GM12878 (cell line): ENCODE measurements at regions not wholly inside any gene's neighbourhood (a gene's known extent, or its start where the extent isn't known, plus 50 kb on each side); places are given as distances from the start of the nearest gene placed in this dataset.

Experiments used
- ATAC-seq: fragments of 200-7000 bp; cut with Tn5 transposase; 3 replicates; pipeline ENCODE4 v1.9.1; 2020; ENCODE audit warnings: mild to moderate bottlenecking, moderate library complexity
- BruUV-seq: library from RNA; stranded (reverse); fragments of 400-500 nt; replicated peaks from 2 replicates; lab custom pipeline; 2021; lab: Mats Ljungman, UMichigan
- CTCF ChIA-PET: fragments of 300-600 bp; sonication (Branson Sonifier 250); formaldehyde crosslinking; extraction: SDS; loops from one replicate; lab custom pipeline; 2021; ENCODE audit warnings: inconsistent platforms; lab: Yijun Ruan, JAX
- POLR2A ChIA-PET: fragments of 350-600 bp; formaldehyde crosslinking; extraction: SDS; loops from one replicate; lab custom pipeline; 2021; ENCODE audit warnings: inconsistent platforms; lab: Charles Lee
- RAD21 ChIA-PET: fragments of 300-600 bp; sonication (Branson Sonifier 250); formaldehyde crosslinking; loops from one replicate; lab custom pipeline; 2023; ENCODE audit warnings: antibody characterized with exemption; ENCODE audit not compliant: unreplicated experiment; lab: Charles Lee
- SMC1A ChIA-PET: fragments of 300-600 bp; sonication (Branson Sonifier 250); formaldehyde crosslinking; loops from one replicate; lab custom pipeline; 2023; ENCODE audit not compliant: unreplicated experiment, uncharacterized antibody; lab: Charles Lee
- DNase-seq: peaks from one replicate; pipeline ENCODE4 v3.0.0-alpha.2; 2011; ENCODE audit warnings: low read depth, low spot score
- FAIRE-seq: peaks from 3 replicates; lab custom pipeline; 2011; peaks lifted over from hg19 to GRCh38; lab: Jason Lieb, UNC
- H2AFZ ChIP-seq: 2 replicates; pipeline ENCODE4 v1.6.0; 2011; ENCODE audit warnings: low read depth, low read length, control low read depth; ENCODE audit not compliant: control insufficient read depth
- H3K27ac ChIP-seq: 2 replicates; pipeline ENCODE4 v1.5.1; 2011; ENCODE audit warnings: control low read depth; ENCODE audit not compliant: control insufficient read depth, insufficient read depth
- H3K27me3 ChIP-seq, 2 experiments: replicated peaks in 1 of 2; 2 replicates each; pipeline versions ENCODE4 v1.6.0 to v1.6.1; 2011; ENCODE audit warnings: low read length in 1 of 2; ENCODE audit not compliant: control insufficient read depth in 2 of 2, insufficient read depth in 2 of 2
- H3K36me3 ChIP-seq, 2 experiments: 2 replicates each; pipeline ENCODE4 v1.5.1; 2011; ENCODE audit warnings: low read length in 1 of 2; ENCODE audit not compliant: control insufficient read depth in 2 of 2, insufficient read depth in 2 of 2
- H3K4me1 ChIP-seq: 2 replicates; pipeline ENCODE4 v1.6.1; 2011; ENCODE audit warnings: mild to moderate bottlenecking, low read length, moderate library complexity, mixed read lengths; ENCODE audit not compliant: control insufficient read depth, insufficient read depth
- H3K4me2 ChIP-seq: 2 replicates; pipeline ENCODE4 v1.6.0; 2011; ENCODE audit warnings: control low read depth; ENCODE audit not compliant: control insufficient read depth, insufficient read depth
- H3K4me3 ChIP-seq: fragments of 200-600 bp; sonication (generic); 2 replicates; pipeline ENCODE4 v1.5.1; 2016
- H3K79me2 ChIP-seq: 2 replicates; pipeline ENCODE4 v1.6.0; 2011; ENCODE audit warnings: low read length; ENCODE audit not compliant: control insufficient read depth, insufficient read depth
- H3K9ac ChIP-seq: 2 replicates; pipeline ENCODE4 v1.8.0; 2011; ENCODE audit warnings: low read length, control low read depth, mixed read lengths; ENCODE audit not compliant: control insufficient read depth, insufficient read depth
- H3K9me3 ChIP-seq: replicated peaks from 3 replicates; pipeline ENCODE4 v1.5.1; 2011; ENCODE audit warnings: mild to moderate bottlenecking, low read length; ENCODE audit not compliant: control insufficient read depth, insufficient read depth
- H4K20me1 ChIP-seq: 2 replicates; pipeline ENCODE4 v1.6.0; 2011; ENCODE audit not compliant: control insufficient read depth, insufficient read depth
- CREB1 ChIP-seq: IDR thresholded peaks from 2 replicates; pipeline ENCODE4 v1.6.1; 2012; ENCODE audit warnings: low read depth, mild to moderate bottlenecking, inconsistent platforms
- ETV6 ChIP-seq, 2 experiments: fragments of 450-650 bp in 1 of 2; IDR thresholded peaks in 1 of 2; conservative IDR thresholded peaks in 1 of 2; 2 replicates each; pipeline ENCODE4 v1.6.1; 2014; ENCODE audit warnings: antibody characterized with exemption in 1 of 2, borderline replicate concordance in 1 of 2, low read depth in 1 of 2, mild to moderate bottlenecking in 1 of 2, moderate library complexity in 1 of 2
- IKZF2 ChIP-seq, 2 experiments: fragments of 450-650 bp; IDR thresholded peaks; 2 replicates each; pipeline ENCODE4 v1.6.1; 2017; ENCODE audit warnings: mild to moderate bottlenecking in 2 of 2, moderate library complexity in 2 of 2
- MEF2B ChIP-seq: fragments of 450-650 bp; IDR thresholded peaks from 2 replicates; pipeline ENCODE4 v1.6.1; 2018; ENCODE audit warnings: mild to moderate bottlenecking, moderate library complexity; ENCODE audit not compliant: partially characterized antibody, poor library complexity, severe bottlenecking
- MXI1 ChIP-seq: fragments of 150-350 bp; IDR thresholded peaks from 2 replicates; pipeline ENCODE4 v1.6.1; 2011; ENCODE audit warnings: low read depth, mild to moderate bottlenecking, inconsistent platforms, low read length, improper control_type of control experiment
- NR2C2 ChIP-seq: IDR thresholded peaks from 2 replicates; pipeline ENCODE4 v1.6.1; 2011; ENCODE audit warnings: borderline replicate concordance, low read depth; ENCODE audit not compliant: control insufficient read depth, insufficient read length
- PAX5 ChIP-seq: IDR thresholded peaks from 2 replicates; pipeline ENCODE4 v1.6.1; 2011; ENCODE audit warnings: low read depth, low read length, borderline replicate concordance
- SMAD1 ChIP-seq: fragments of 450-650 bp; IDR thresholded peaks from 2 replicates; pipeline ENCODE4 v1.6.1; 2018; ENCODE audit warnings: mild to moderate bottlenecking, low read depth; ENCODE audit not compliant: partially characterized antibody
- SPI1 ChIP-seq: IDR thresholded peaks from 2 replicates; pipeline ENCODE4 v1.6.1; 2011; ENCODE audit warnings: low read depth, mild to moderate bottlenecking, low read length, moderate library complexity, borderline replicate concordance; ENCODE audit not compliant: insufficient read depth
- ZSCAN29 ChIP-seq: fragments of 450-650 bp; IDR thresholded peaks from 2 replicates; pipeline ENCODE4 v1.6.1; 2017; ENCODE audit warnings: mild to moderate bottlenecking, moderate library complexity
- WGBS: methylation state at CpG from one replicate; pipeline ENCODE4 v1.1.6; 2016; ENCODE audit warnings: low lambda C conversion rate; ENCODE audit not compliant: insufficient replicate concordance, insufficient coverage; ENCODE audit errors: missing lambda C conversion rate; 5-methylcytosine and 5-hydroxymethylcytosine counted together
- in situ Hi-C: fragments of 300-500 bp; cut with MboI; formaldehyde crosslinking; loops from 9 replicates; pipeline ENCODE4 v1.14.3; 2018; ENCODE audit warnings: mixed read lengths
- intact Hi-C: fragments of 100-400 bp; cut with micrococcal nuclease; formaldehyde crosslinking; loops from one replicate; pipeline ENCODE4 v1.14.2; 2022; ENCODE audit not compliant: unreplicated experiment
- TF ChIP-seq, protein P1 (sequence below): IDR thresholded peaks from 2 replicates; pipeline ENCODE4 v1.6.1; 2012; ENCODE audit warnings: mild to moderate bottlenecking, low read depth, low read length
- TF ChIP-seq, protein P2 (sequence below): IDR thresholded peaks from 2 replicates; pipeline ENCODE4 v1.6.1; 2011; ENCODE audit warnings: low read depth, mild to moderate bottlenecking, low read length, moderate library complexity, borderline replicate concordance; ENCODE audit errors: extremely low read depth
- TF ChIP-seq, protein P3 (sequence below): fragments of 450-650 bp; IDR thresholded peaks from 2 replicates; pipeline ENCODE4 v1.6.1; 2016; ENCODE audit warnings: mild to moderate bottlenecking
- TF ChIP-seq, protein P4 (sequence below): fragments of 450-650 bp; conservative IDR thresholded peaks from 2 replicates; pipeline ENCODE4 v1.6.1; 2017; ENCODE audit warnings: mild to moderate bottlenecking, moderate library complexity

DNA sequence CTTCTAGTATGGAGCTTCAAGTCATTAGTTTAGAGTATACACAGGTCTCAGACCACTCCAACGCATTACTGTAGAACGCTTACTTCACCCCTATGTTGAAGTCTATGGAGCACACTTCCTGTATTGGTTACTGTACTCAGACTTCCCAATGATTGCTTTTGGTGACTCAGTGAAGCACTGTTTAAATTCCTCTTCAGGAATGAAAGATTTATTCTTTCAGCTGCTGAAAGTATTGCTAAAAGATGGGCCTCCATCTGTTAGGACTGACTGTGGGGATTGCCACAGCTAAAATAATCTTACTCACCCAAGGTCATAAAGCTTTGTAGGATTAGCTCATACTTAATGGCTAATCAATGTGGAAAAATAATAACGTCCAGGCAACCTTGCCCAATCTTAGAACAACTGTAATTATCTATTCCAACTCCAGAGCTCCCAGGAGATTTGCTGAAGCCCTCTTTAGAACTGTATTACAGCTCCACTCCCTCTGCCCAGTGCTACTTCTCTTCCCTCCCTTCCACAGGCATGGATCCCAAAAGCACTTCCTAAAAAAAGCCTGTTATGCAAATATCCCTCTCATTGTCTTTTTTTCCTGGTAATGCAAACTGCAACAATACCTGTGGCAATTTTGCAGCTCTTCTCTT, 281.9 kb upstream of the HS3ST1 start (continued):
- TF ChIP-seq, protein P1, sequence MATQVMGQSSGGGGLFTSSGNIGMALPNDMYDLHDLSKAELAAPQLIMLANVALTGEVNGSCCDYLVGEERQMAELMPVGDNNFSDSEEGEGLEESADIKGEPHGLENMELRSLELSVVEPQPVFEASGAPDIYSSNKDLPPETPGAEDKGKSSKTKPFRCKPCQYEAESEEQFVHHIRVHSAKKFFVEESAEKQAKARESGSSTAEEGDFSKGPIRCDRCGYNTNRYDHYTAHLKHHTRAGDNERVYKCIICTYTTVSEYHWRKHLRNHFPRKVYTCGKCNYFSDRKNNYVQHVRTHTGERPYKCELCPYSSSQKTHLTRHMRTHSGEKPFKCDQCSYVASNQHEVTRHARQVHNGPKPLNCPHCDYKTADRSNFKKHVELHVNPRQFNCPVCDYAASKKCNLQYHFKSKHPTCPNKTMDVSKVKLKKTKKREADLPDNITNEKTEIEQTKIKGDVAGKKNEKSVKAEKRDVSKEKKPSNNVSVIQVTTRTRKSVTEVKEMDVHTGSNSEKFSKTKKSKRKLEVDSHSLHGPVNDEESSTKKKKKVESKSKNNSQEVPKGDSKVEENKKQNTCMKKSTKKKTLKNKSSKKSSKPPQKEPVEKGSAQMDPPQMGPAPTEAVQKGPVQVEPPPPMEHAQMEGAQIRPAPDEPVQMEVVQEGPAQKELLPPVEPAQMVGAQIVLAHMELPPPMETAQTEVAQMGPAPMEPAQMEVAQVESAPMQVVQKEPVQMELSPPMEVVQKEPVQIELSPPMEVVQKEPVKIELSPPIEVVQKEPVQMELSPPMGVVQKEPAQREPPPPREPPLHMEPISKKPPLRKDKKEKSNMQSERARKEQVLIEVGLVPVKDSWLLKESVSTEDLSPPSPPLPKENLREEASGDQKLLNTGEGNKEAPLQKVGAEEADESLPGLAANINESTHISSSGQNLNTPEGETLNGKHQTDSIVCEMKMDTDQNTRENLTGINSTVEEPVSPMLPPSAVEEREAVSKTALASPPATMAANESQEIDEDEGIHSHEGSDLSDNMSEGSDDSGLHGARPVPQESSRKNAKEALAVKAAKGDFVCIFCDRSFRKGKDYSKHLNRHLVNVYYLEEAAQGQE = no peak
- TF ChIP-seq PAX5 (no peak), ZSCAN29 (no peak), MEF2B (no peak)
- TF ChIP-seq, protein P2, sequence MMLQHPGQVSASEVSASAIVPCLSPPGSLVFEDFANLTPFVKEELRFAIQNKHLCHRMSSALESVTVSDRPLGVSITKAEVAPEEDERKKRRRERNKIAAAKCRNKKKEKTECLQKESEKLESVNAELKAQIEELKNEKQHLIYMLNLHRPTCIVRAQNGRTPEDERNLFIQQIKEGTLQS = no peak
- TF ChIP-seq, protein P3, sequence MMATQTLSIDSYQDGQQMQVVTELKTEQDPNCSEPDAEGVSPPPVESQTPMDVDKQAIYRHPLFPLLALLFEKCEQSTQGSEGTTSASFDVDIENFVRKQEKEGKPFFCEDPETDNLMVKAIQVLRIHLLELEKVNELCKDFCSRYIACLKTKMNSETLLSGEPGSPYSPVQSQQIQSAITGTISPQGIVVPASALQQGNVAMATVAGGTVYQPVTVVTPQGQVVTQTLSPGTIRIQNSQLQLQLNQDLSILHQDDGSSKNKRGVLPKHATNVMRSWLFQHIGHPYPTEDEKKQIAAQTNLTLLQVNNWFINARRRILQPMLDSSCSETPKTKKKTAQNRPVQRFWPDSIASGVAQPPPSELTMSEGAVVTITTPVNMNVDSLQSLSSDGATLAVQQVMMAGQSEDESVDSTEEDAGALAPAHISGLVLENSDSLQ = no peak

DNA sequence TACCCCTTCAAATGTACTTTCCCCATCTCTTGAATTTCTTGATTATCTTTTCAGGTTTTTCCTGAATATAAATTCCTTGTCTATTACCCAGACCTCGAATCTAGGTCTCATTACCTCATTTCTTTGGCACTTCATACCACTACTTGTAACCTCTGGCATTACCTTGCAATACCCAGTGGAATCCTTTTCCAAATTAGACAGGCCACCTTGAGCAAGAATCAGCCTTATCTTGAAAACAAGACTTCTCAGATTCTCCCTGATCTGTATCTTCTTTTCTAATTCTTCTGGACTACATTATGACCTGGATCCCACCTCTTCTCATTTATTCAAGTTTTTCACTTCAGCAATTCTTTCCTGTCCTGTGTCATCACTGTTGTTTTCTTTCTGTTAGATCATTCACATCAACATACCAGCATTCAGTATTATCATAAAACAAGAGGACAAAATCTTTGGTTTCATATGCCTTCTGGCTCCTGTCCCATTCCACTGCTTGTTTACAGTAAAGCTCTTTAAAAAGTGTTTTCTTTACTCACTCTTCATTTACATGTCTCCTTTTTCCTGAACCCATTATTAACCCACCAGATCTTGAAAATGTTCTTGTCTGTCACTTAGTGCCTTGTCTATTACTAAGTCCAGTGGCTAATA, 275.6 kb upstream of the HS3ST1 start:
- Histone ChIP-seq H3K79me2 (no peaks in the 10 kb centered on the region), H3K9ac (no peak overlapping the region), H2AFZ (no peak overlapping the region), H3K4me2 (no peak overlapping the region), H3K36me3 (no peaks in the 10 kb centered on the region), H3K27me3 (no peaks in the 10 kb centered on the region), H3K27ac (no peak overlapping the region), H3K4me3 (no peak overlapping the region), H4K20me1 (no peaks in the 10 kb centered on the region), H3K4me1 (no peaks in the 10 kb centered on the region), H3K9me3 (no peaks in the 10 kb centered on the region)
- ChIA-PET SMC1A (no interaction called here), RAD21 (no interaction called here), CTCF (no interaction called here), POLR2A (no interaction called here)
- FAIRE-seq (no peak), ATAC-seq (no peak), DNase-seq (no peak)
- intact Hi-C loops = no loop called here
- BruUV-seq = no TSS peak
- in situ Hi-C loops = no loop called here
- WGBS = 0% methylated on average over 1 of the region's 1 CpG
- no peak for TF ChIP-seq SMAD1
- no peak for TF ChIP-seq NR2C2
- TF ChIP-seq, protein P4, sequence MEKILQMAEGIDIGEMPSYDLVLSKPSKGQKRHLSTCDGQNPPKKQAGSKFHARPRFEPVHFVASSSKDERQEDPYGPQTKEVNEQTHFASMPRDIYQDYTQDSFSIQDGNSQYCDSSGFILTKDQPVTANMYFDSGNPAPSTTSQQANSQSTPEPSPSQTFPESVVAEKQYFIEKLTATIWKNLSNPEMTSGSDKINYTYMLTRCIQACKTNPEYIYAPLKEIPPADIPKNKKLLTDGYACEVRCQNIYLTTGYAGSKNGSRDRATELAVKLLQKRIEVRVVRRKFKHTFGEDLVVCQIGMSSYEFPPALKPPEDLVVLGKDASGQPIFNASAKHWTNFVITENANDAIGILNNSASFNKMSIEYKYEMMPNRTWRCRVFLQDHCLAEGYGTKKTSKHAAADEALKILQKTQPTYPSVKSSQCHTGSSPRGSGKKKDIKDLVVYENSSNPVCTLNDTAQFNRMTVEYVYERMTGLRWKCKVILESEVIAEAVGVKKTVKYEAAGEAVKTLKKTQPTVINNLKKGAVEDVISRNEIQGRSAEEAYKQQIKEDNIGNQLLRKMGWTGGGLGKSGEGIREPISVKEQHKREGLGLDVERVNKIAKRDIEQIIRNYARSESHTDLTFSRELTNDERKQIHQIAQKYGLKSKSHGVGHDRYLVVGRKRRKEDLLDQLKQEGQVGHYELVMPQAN = no peak
- TF ChIP-seq SPI1 = no peak
- TF ChIP-seq CREB1 = no peak
- TF ChIP-seq MXI1 = no peak
- no peak for TF ChIP-seq IKZF2 (IDR thresholded peaks at IDR 0.05)
- no peak for TF ChIP-seq ETV6 (conservative IDR thresholded peaks at IDR 0.05 in 1 of 2, IDR thresholded peaks at IDR 0.05 in 1 of 2; ENCODE audit: borderline replicate concordance in 1 of 2, low read depth in 1 of 2)
